ENCODE measurements at regions not wholly inside any gene's neighbourhood (a gene's known extent, or its start where the extent isn't known, plus 50 kb on each side); places are given as distances from the start of the nearest gene placed in this dataset.
"Not testable (repeated sequence)": the region's sequence is repeated elsewhere in the genome, so short reads cannot be mapped to it uniquely, and the experiment has no call there.

DNA sequence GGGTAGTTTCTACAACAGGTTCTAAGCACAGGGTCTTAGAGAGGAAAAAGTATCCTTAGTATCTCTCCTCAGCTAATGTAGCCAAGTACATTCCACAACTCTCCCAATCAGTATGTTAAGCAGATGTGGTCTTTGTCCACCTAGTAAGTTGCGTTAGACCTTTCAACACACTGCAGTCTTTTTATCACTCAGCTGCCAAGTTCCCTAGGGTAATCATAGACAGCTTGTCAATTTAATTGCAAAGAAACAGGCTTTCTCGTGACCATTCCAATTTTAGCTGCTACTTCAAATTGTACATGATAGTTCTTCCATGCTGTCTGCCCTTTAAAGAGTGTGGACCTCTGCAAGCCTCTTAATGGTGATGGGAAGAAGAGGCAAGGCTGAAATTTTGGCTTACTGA is 211.8 kb upstream of the PKN2 start:
- no peak for DNase-seq (ENCODE audit: low read depth)

GRCh38 chr1:88472714-88473113 is 211.4 kb upstream of the PKN2 start:
- no peak for DNase-seq (ENCODE audit: low read depth)

DNA sequence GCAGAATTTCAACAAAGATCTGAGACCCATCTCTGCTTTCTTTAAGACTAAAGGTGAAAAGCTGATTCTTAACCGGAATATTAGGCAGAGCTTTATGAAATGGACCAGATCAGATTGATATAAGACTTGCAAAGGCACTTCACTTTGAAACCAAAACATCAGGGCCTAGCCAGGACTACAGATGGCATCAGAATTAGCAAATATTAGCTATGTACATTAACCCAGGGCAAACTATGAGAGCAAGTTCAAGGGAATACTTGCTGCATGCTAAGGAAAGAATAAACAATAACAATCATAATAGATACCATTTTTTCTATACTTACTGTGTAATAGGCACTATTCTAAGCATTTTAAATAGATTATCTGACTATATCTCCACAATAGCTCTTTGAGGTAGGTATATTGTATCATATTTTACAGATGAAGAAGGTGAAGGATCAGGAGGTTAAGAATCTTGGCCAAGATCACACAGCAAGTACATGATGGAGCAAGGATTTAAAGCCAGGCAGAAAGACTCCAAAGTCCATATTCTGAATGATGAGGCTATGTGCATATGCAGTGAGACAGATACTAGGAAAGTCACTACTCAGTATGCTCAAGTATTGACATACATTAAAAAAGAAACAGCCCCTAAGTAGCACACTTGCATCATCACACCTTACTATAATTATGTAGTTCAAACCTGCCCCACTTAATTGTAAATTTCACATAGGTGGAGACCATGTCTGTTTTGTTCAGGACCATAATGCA is 209.3 kb upstream of the PKN2 start:
- no peak for DNase-seq (ENCODE audit: low read depth)

DNA sequence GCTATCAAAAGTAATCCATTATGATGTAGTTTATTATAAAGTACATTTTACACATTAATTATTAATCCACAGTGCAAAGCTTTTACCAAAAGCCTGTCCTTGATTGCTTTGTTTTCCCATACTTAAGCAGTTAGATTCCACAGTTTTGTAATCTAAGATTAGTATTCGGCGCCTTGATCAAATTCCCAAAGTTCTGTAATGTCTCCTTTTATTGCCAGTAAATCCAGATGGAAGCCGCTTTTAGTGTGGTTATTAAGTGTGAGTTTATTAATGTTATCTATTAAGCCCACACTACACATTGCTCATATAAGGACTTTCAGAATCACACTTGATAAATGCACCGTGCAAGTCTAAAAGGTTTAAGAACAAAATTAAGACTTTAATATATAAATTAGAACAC is 199.2 kb upstream of the PKN2 start:
- no peak for DNase-seq (ENCODE audit: low read depth)

GRCh38 chr1:88488237-88488636 is 195.8 kb upstream of the PKN2 start:
- peak; percentile 20 for DNase-seq (ENCODE audit: low read depth)

- no peak for DNase-seq (ENCODE audit: low read depth)
Observed at GRCh38 chr1:88490676-88491075, 193.4 kb upstream of the PKN2 start.

GRCh38 chr1:88499671-88500070 is 184.4 kb upstream of the PKN2 start:
- no peak for DNase-seq (ENCODE audit: low read depth)

DNA sequence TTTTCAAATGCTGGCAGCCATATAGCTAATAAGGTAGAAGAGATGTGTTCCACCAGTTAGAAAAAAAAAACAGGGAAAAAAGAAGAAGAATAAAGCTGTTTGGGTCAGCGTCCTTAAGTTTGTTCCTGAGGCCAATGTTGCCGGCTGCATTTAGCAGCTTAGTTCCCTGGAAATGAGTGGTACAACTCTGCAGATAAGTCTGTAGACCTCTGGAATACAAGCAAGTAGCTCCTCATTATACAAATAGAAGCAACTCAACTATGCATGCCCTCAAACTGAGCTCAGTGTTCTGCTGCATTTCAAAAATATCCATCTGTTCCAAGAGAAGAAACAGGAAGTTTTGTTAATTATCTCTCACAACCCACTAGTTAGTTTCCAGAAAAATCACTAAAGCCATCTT is 181.2 kb upstream of the PKN2 start:
- DNase-seq (ENCODE audit: low read depth): no peak

DNA sequence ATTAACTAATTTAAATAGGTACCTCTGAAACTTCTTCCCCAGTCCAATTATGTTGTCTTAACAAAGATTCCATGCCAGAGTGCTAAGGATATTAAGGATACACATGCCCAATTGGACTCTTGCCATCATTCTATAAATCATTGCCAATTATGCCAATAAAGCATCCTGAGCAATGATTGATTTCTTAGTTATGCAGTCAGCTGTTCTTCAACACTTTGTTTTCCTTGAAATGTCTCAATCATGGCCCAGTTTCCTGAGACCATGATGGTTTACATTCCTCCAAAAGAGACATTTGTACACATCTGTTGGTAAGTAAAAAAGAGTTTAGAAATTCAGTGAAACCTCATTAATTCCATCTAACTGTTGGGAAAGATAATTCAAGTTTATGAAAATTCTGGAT is 180.4 kb upstream of the PKN2 start:
- no peak for DNase-seq (ENCODE audit: low read depth)

- no peak for DNase-seq (ENCODE audit: low read depth)
Observed at GRCh38 chr1:88504601-88505000, 179.5 kb upstream of the PKN2 start.

- DNase-seq (ENCODE audit: low read depth): no peak
Observed at GRCh38 chr1:88509379-88509778, 174.7 kb upstream of the PKN2 start.

DNA sequence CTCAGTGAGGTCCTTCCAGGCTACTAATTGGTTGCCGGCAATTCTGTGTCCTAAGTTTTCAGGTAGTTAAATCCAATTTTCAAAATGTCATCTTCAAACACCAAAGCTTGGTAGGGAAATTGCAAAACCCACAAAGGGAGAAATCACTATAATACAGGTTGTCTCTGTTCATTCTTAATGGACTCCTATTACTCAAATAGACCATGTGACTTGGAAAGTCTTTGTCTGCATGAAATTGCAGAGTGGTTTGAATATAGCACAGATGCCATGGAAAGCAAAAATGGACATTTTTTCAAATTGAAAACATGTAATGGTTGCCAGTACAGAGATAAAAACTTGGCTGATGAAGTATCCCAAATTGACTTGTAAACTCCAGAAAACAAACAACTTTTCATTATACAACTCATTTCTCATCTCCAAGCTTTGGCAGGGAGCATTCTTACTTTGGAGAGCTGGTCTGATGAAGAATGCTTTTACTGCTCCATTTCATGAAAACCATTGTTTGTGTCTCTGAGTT is 169.5 kb upstream of the PKN2 start:
- no peak for DNase-seq (ENCODE audit: low read depth)

GRCh38 chr1:88517499-88517898 is 166.6 kb upstream of the PKN2 start:
- not testable (repeated sequence) for DNase-seq (ENCODE audit: low read depth)

DNA sequence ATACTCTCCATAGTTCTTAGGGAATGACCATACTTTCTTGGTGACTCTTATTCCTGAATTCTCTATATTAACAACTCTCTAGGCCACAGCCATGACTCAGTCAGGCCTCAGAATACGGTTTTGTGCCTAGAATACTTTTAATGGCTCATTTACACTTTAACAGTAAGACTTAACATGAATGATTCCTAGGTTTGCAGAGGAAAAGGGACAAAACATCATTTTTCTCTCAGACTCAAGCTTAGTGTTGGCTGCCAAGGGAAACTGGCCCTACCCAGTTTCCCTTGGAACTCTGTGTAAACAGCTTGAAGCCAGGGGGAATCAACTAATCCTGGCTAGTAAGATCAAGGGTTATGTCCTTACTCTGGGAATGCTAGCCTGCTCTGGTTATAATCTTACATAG is 164.9 kb upstream of the PKN2 start:
- peak; percentile 4 for DNase-seq (ENCODE audit: low read depth)

DNA sequence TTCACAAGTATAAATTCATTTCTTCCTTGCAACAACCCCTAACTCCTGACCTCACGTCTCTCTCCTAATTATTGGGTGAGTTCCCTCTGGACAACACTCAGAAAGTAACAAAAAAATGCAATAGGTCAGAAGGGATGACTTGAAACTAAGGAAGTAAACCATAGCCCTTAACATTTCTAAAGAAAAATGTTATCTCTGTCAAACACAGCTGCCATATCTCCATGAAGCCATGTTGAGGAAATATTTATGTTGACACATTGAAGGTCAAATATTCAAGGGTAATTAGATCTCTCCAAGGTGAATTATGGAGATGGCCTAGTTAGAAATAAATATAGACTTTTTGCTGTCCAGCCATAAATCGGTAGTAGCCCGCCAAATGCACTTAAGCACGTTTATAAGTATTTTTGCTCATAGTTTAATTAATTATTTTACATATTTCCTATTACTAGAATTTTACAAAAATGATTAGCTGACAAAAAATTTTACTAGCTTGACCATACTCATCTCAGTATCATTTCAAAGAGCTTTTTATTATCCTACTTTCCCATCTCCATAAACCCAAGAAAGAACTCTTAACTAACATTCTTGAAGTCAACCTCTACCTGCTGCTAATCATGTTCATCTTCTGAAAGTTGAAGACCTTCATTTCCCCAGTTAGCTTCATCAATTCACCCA is 160.1 kb upstream of the PKN2 start:
- no peak for DNase-seq (ENCODE audit: low read depth)

DNA sequence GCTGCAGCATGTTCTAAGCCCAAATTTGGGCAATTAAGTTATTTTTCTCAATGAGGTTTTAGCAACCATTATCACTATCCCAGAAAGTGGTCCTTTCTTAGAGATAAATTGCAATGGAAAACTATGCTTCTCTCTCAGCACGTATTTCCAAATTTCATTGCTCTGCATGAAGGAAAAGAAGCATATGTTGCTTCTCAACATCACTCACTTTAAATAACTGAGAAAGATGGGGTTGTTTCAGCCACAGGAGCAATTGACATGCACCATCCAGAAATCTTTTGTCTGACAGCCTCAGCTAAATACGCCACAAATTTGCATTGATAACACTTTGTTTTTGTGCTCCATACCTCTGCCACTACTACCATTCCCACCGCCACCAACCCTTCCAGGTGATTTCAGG is 157.6 kb upstream of the PKN2 start:
- no peak for DNase-seq (ENCODE audit: low read depth)

GRCh38 chr1:88528792-88529191 is 155.3 kb upstream of the PKN2 start:
- no peak for DNase-seq (ENCODE audit: low read depth)

- no peak for DNase-seq (ENCODE audit: low read depth)
Observed at GRCh38 chr1:88529581-88529980, 154.5 kb upstream of the PKN2 start.

DNA sequence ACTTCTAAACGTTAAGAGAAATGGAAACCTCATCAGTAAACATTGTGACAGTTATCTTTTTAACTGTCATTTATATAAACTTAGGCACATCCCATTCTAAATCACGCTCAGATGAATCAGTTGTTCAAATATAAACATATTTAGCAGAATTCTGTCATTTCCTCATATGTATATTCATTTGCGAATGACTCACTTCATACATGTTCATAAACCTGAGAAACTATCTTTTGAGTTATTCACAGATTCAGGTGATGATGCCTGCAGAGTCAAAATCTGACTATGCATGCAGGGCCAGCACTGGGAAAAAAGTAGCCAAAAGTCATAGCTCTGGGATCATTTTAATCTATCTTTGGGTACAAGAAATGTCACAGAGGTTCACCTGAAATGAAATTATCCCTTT is 153.8 kb upstream of the PKN2 start:
- peak; percentile 17 for DNase-seq (ENCODE audit: low read depth)

DNA sequence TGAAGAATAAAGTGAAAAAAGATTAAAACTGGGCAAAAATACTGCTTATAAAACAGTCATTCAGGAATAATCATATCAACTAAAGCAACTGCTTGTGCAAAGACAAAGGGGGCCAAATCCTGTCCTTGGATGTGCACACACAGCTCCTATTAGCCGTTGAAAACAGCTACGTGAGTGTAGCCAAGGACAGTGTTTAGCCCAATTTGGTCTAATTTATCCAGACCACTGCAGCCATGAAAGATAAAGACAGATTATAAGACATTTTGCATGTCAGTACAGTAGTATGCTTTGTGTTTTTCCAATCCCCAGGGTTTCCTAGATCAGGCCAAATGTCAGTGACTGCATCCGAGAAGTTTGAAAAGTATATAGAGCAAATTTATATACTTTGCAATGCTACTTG is 146.3 kb upstream of the PKN2 start:
- DNase-seq (ENCODE audit: low read depth): no peak

DNA sequence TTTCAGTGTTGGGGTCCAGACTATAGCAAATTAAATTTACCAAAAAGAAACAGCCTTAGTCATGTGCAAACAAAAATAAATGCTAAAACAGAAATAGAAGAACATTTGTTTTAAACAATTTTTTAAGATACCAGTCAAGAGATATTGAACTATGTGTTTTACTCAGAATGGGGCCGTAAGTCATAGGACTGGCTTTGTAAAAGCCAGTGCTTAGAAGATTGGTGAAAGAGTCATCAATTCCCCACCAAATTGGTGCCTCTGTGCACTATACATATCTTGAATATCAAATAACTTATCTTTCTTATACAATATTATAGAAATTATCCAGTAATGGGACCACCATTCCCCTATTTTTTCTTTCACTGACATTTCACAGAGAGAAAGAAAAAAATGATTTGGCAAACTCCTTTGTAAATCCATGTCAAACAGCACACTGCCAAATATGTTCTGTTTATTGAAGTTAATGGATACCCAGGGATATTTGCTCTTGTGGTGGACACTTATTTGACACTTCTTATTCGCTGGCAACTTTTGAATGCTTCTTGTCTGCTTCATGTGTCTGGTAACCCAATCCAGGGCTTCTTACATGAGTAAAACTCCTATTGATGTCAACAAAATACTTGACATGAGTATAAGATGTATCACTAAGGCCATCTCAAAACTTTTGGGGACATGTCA is 145.7 kb upstream of the PKN2 start:
- DNase-seq (ENCODE audit: low read depth): no peak

GRCh38 chr1:88540255-88540654 is 143.8 kb upstream of the PKN2 start:
- DNase-seq (ENCODE audit: low read depth): no peak

GRCh38 chr1:88541596-88541995 is 142.5 kb upstream of the PKN2 start:
- no peak for DNase-seq (ENCODE audit: low read depth)
